ENCODE measurements at regions not wholly inside any gene's neighbourhood (a gene's known extent, or its start where the extent isn't known, plus 50 kb on each side); places are given as distances from the start of the nearest gene placed in this dataset.
A peak's percentile ranks its signal among the peaks of the same experiment; 100 is the strongest.

GRCh38 chr2:19747310-19748072 is 154.3 kb downstream of the TTC32 start:
- H3K27ac ChIP-seq (ENCODE audit: low read length), result no peak overlapping the region
- no peaks in the 10 kb centered on the region for H3K9me2 ChIP-seq (replicated peaks; ENCODE audit: low read length)
- no peak overlapping the region for H2AFZ ChIP-seq (ENCODE audit: low read length)
- no peak for TF ChIP-seq EZH2 (IDR thresholded peaks at IDR 0.05; ENCODE audit: low read length, unreplicated experiment)
- TF ChIP-seq EZH2phosphoT487 (IDR thresholded peaks at IDR 0.05; ENCODE audit: borderline replicate concordance, low read length), result no peak
- TF ChIP-seq, protein P1, sequence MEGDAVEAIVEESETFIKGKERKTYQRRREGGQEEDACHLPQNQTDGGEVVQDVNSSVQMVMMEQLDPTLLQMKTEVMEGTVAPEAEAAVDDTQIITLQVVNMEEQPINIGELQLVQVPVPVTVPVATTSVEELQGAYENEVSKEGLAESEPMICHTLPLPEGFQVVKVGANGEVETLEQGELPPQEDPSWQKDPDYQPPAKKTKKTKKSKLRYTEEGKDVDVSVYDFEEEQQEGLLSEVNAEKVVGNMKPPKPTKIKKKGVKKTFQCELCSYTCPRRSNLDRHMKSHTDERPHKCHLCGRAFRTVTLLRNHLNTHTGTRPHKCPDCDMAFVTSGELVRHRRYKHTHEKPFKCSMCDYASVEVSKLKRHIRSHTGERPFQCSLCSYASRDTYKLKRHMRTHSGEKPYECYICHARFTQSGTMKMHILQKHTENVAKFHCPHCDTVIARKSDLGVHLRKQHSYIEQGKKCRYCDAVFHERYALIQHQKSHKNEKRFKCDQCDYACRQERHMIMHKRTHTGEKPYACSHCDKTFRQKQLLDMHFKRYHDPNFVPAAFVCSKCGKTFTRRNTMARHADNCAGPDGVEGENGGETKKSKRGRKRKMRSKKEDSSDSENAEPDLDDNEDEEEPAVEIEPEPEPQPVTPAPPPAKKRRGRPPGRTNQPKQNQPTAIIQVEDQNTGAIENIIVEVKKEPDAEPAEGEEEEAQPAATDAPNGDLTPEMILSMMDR (conservative IDR thresholded peaks at IDR 0.05; ENCODE audit: low read depth, low read length), result no peak
- no peak overlapping the region for H3K4me2 ChIP-seq (ENCODE audit: low read length)
- no peak overlapping the region for H3K9ac ChIP-seq (ENCODE audit: low read length)
- no peaks in the 10 kb centered on the region for H4K20me1 ChIP-seq (ENCODE audit: low read length)
- peaks cover 17% of the 10 kb centered on the region for H3K4me1 ChIP-seq (ENCODE audit: insufficient read depth, low read length)
- no TSS peak for BruUV-seq (replicated peaks)
- no peaks in the 10 kb centered on the region for H3K27me3 ChIP-seq (ENCODE audit: low read length)
- H3K9me3 ChIP-seq (ENCODE audit: low read length), result no peaks in the 10 kb centered on the region
- H3K79me2 ChIP-seq (ENCODE audit: low read length), result no peaks in the 10 kb centered on the region
- CTCF ChIA-PET, result no interaction called here
- intact Hi-C loops (cut with micrococcal nuclease), result loop anchor here (2.0 kb wide), 1 partner anchor 379 kb away; no protein-coding TSS in a partner anchor
- DNase-seq (no peak), ATAC-seq (no peak)
- H3K4me3 ChIP-seq (ENCODE audit: low read length), result no peak overlapping the region
- POLR2A ChIA-PET (ENCODE audit: unreplicated experiment), result no interaction called here
- no peaks in the 10 kb centered on the region for H3K36me3 ChIP-seq (ENCODE audit: low read depth, low read length)
- no peaks in the 10 kb centered on the region for H3F3A ChIP-seq (ENCODE audit: low read length, unreplicated experiment)

GRCh38 chr2:19746611-19747309 is 155.0 kb downstream of the TTC32 start:
- no peak overlapping the region for H3K4me3 ChIP-seq (ENCODE audit: low read length)
- intact Hi-C loops (cut with micrococcal nuclease), result loop anchor here (2.0 kb wide), 1 partner anchor 378 kb away; no protein-coding TSS in a partner anchor
- H3K9me3 ChIP-seq (ENCODE audit: low read length), result no peaks in the 10 kb centered on the region
- no peaks in the 10 kb centered on the region for H3F3A ChIP-seq (ENCODE audit: low read length, unreplicated experiment)
- no peaks in the 10 kb centered on the region for H4K20me1 ChIP-seq (ENCODE audit: low read length)
- H3K36me3 ChIP-seq (ENCODE audit: low read depth, low read length), result no peaks in the 10 kb centered on the region
- ATAC-seq (peak; percentile 21; the same call in 1 of the 2 replicates), DNase-seq (peak; percentile 35)
- no peak for TF ChIP-seq EZH2phosphoT487 (IDR thresholded peaks at IDR 0.05; ENCODE audit: borderline replicate concordance, low read length)
- TF ChIP-seq, protein P1 (conservative IDR thresholded peaks at IDR 0.05; ENCODE audit: low read depth, low read length), result peak; percentile 63
- CTCF ChIA-PET, result interaction anchor here (0.6 kb wide), 1 partner anchor 377 kb away, joined by 4 read pairs; no protein-coding TSS in a partner anchor
- H3K27me3 ChIP-seq (ENCODE audit: low read length), result no peaks in the 10 kb centered on the region
- no peak overlapping the region for H3K27ac ChIP-seq (ENCODE audit: low read length)
- no peaks in the 10 kb centered on the region for H3K79me2 ChIP-seq (ENCODE audit: low read length)
- H3K4me2 ChIP-seq (ENCODE audit: low read length), result no peak overlapping the region
- BruUV-seq (replicated peaks), result no TSS peak
- no peak overlapping the region for H3K9ac ChIP-seq (ENCODE audit: low read length)
- H3K4me1 ChIP-seq (ENCODE audit: insufficient read depth, low read length), result peaks cover 17% of the 10 kb centered on the region
- no peaks in the 10 kb centered on the region for H3K9me2 ChIP-seq (replicated peaks; ENCODE audit: low read length)
- POLR2A ChIA-PET (ENCODE audit: unreplicated experiment), result no interaction called here
- H2AFZ ChIP-seq (ENCODE audit: low read length), result no peak overlapping the region

Data from PC-3 (cell line).